ENCODE measurements at regions not wholly inside any gene's neighbourhood (a gene's known extent, or its start where the extent isn't known, plus 50 kb on each side); places are given as distances from the start of the nearest gene placed in this dataset.

DNA sequence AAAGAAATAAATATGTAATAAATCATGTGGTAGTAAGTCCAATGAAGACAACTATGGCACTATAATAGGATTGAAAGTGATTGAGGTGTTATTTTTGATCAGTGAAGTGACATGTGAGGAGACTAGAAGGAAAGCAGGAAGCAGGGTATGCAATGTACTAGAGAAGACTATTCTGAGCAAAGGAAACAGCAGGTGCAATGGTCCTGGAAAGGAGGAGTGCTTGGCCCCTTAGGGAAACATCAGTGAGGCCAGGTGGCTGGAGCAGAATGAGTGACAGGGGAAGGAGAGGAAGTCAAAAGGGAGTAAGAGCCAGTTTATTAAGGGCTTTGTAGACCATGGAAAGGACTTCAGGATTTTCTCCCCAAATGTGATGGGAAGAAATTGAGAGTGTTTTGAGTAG, 207.6 kb upstream of the HCCS start (continued):
- TF ChIP-seq, protein P1, sequence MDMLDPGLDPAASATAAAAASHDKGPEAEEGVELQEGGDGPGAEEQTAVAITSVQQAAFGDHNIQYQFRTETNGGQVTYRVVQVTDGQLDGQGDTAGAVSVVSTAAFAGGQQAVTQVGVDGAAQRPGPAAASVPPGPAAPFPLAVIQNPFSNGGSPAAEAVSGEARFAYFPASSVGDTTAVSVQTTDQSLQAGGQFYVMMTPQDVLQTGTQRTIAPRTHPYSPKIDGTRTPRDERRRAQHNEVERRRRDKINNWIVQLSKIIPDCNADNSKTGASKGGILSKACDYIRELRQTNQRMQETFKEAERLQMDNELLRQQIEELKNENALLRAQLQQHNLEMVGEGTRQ (IDR thresholded peaks at IDR 0.05; ENCODE audit: borderline replicate concordance, low read depth, low read length) = no peak
- TF ChIP-seq, protein P2, sequence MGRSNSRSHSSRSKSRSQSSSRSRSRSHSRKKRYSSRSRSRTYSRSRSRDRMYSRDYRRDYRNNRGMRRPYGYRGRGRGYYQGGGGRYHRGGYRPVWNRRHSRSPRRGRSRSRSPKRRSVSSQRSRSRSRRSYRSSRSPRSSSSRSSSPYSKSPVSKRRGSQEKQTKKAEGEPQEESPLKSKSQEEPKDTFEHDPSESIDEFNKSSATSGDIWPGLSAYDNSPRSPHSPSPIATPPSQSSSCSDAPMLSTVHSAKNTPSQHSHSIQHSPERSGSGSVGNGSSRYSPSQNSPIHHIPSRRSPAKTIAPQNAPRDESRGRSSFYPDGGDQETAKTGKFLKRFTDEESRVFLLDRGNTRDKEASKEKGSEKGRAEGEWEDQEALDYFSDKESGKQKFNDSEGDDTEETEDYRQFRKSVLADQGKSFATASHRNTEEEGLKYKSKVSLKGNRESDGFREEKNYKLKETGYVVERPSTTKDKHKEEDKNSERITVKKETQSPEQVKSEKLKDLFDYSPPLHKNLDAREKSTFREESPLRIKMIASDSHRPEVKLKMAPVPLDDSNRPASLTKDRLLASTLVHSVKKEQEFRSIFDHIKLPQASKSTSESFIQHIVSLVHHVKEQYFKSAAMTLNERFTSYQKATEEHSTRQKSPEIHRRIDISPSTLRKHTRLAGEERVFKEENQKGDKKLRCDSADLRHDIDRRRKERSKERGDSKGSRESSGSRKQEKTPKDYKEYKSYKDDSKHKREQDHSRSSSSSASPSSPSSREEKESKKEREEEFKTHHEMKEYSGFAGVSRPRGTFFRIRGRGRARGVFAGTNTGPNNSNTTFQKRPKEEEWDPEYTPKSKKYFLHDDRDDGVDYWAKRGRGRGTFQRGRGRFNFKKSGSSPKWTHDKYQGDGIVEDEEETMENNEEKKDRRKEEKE (IDR thresholded peaks at IDR 0.05) = no peak
- TF ChIP-seq, protein P3, sequence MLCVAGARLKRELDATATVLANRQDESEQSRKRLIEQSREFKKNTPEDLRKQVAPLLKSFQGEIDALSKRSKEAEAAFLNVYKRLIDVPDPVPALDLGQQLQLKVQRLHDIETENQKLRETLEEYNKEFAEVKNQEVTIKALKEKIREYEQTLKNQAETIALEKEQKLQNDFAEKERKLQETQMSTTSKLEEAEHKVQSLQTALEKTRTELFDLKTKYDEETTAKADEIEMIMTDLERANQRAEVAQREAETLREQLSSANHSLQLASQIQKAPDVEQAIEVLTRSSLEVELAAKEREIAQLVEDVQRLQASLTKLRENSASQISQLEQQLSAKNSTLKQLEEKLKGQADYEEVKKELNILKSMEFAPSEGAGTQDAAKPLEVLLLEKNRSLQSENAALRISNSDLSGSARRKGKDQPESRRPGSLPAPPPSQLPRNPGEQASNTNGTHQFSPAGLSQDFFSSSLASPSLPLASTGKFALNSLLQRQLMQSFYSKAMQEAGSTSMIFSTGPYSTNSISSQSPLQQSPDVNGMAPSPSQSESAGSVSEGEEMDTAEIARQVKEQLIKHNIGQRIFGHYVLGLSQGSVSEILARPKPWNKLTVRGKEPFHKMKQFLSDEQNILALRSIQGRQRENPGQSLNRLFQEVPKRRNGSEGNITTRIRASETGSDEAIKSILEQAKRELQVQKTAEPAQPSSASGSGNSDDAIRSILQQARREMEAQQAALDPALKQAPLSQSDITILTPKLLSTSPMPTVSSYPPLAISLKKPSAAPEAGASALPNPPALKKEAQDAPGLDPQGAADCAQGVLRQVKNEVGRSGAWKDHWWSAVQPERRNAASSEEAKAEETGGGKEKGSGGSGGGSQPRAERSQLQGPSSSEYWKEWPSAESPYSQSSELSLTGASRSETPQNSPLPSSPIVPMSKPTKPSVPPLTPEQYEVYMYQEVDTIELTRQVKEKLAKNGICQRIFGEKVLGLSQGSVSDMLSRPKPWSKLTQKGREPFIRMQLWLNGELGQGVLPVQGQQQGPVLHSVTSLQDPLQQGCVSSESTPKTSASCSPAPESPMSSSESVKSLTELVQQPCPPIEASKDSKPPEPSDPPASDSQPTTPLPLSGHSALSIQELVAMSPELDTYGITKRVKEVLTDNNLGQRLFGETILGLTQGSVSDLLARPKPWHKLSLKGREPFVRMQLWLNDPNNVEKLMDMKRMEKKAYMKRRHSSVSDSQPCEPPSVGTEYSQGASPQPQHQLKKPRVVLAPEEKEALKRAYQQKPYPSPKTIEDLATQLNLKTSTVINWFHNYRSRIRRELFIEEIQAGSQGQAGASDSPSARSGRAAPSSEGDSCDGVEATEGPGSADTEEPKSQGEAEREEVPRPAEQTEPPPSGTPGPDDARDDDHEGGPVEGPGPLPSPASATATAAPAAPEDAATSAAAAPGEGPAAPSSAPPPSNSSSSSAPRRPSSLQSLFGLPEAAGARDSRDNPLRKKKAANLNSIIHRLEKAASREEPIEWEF (IDR thresholded peaks at IDR 0.05; ENCODE audit: insufficient replicate concordance, low read depth, low read length) = no peak
- TF ChIP-seq KLF5 (IDR thresholded peaks at IDR 0.05; ENCODE audit: partially characterized antibody) (no peak), WRNIP1 (IDR thresholded peaks at IDR 0.05; ENCODE audit: borderline replicate concordance, low read depth, low read length) (no peak), IKZF2 (IDR thresholded peaks at IDR 0.05) (no peak)
